ENCODE measurements at regions not wholly inside any gene's neighbourhood (a gene's known extent, or its start where the extent isn't known, plus 50 kb on each side); places are given as distances from the start of the nearest gene placed in this dataset.

GRCh38 chr4:132918096-132918495 is 231.0 kb upstream of the PCDH10 start:
- POLR2A ChIA-PET, result no interaction called here
- RAD21 ChIA-PET (ENCODE audit: low non-redundant PET in 1 of 2, low total read pairs in 2 of 2, uncharacterized antibody in 2 of 2, unreplicated experiment in 2 of 2), result no interaction called here
- Histone ChIP-seq H3K9me2 (ENCODE audit: insufficient read depth) (no peaks in the 10 kb centered on the region), H3K4me2 (ENCODE audit: low read length) (no peak overlapping the region), H3K4me1 (ENCODE audit: control insufficient read depth in 1 of 2, insufficient read depth in 2 of 2, low read length in 2 of 2) (no peaks in the 10 kb centered on the region), H2AFZ (ENCODE audit: low read depth, low read length, poor library complexity, severe bottlenecking) (no peak overlapping the region), H3K27ac (ENCODE audit: low read depth, low read length) (no peak overlapping the region), H4K20me1 (ENCODE audit: insufficient read depth) (no peaks in the 10 kb centered on the region), H3K9ac (ENCODE audit: low read length) (no peak overlapping the region), H3K79me2 (ENCODE audit: insufficient read depth, low read length) (no peaks in the 10 kb centered on the region), H3K27me3 (ENCODE audit: insufficient read depth, low read length) (no peaks in the 10 kb centered on the region), H3K9me3 (ENCODE audit: control insufficient read depth in 1 of 2, insufficient read depth in 1 of 2, low read depth in 1 of 2, low read length in 2 of 2) (no peaks in the 10 kb centered on the region), H3K4me3 (replicated peaks in 1 of 2; ENCODE audit: low read depth in 1 of 2, low read length in 2 of 2) (no peak overlapping the region), H3K36me3 (ENCODE audit: control insufficient read depth in 1 of 2, insufficient read depth in 2 of 2, low read length in 2 of 2) (no peaks in the 10 kb centered on the region)
- no peak for DNase-seq (ENCODE audit: low read depth, low spot score)
- BruUV-seq (replicated peaks), result no TSS peak
- CTCF ChIA-PET, result no interaction called here
- no peak for ATAC-seq
- TF ChIP-seq SRF (IDR thresholded peaks at IDR 0.05; ENCODE audit: low read depth) (no peak), YY1 (IDR thresholded peaks at IDR 0.05; ENCODE audit: extremely low read depth, insufficient replicate concordance, low read depth, low read length) (no peak)
- intact Hi-C loops (cut with micrococcal nuclease), result no loop called here

DNA sequence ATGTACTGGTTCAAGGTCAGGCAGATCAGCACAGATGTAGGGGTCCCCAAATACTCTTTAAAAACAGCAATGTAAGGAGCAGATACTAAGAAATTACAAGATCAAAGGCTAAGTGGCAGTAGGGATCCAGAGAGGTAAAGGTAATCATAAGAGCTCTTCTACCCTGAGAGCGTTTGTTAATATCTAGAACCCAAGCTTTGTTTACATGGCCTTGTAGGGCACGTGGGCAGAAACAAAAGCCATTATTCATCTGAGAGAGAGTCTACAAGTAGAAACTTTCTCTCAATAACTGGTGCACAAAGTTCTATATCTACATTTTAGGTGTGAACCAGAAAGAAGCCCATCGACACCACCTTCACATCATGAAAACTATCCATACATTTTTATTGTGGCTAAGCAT is 225.6 kb upstream of the PCDH10 start:
- no peaks in the 10 kb centered on the region for H3K27me3 ChIP-seq (ENCODE audit: insufficient read depth, low read length)
- H3K9me3 ChIP-seq (ENCODE audit: control insufficient read depth in 1 of 2, insufficient read depth in 1 of 2, low read depth in 1 of 2, low read length in 2 of 2), result no peaks in the 10 kb centered on the region
- ChIA-PET CTCF (no interaction called here), RAD21 (ENCODE audit: low non-redundant PET in 1 of 2, low total read pairs in 2 of 2, uncharacterized antibody in 2 of 2, unreplicated experiment in 2 of 2) (no interaction called here), POLR2A (no interaction called here)
- no peaks in the 10 kb centered on the region for H4K20me1 ChIP-seq (ENCODE audit: insufficient read depth)
- H2AFZ ChIP-seq (ENCODE audit: low read depth, low read length, poor library complexity, severe bottlenecking), result no peak overlapping the region
- no peak overlapping the region for H3K27ac ChIP-seq (ENCODE audit: low read depth, low read length)
- H3K4me1 ChIP-seq (ENCODE audit: control insufficient read depth in 1 of 2, insufficient read depth in 2 of 2, low read length in 2 of 2), result no peaks in the 10 kb centered on the region
- H3K79me2 ChIP-seq (ENCODE audit: insufficient read depth, low read length), result no peaks in the 10 kb centered on the region
- H3K36me3 ChIP-seq (ENCODE audit: control insufficient read depth in 1 of 2, insufficient read depth in 2 of 2, low read length in 2 of 2), result no peaks in the 10 kb centered on the region
- H3K4me3 ChIP-seq (replicated peaks in 1 of 2; ENCODE audit: low read depth in 1 of 2, low read length in 2 of 2), result no peak overlapping the region
- intact Hi-C loops (cut with micrococcal nuclease), result no loop called here
- H3K9me2 ChIP-seq (ENCODE audit: insufficient read depth), result no peaks in the 10 kb centered on the region
- DNase-seq (ENCODE audit: low read depth, low spot score), result no peak
- ATAC-seq, result no peak
- no TSS peak for BruUV-seq (replicated peaks)
- no peak overlapping the region for H3K9ac ChIP-seq (ENCODE audit: low read length)
- TF ChIP-seq JUND (IDR thresholded peaks at IDR 0.05) (no peak), EGR1 (IDR thresholded peaks at IDR 0.05; ENCODE audit: low read depth) (no peak), ELF1 (IDR thresholded peaks at IDR 0.05; ENCODE audit: borderline replicate concordance, low read depth) (no peak), CEBPB (IDR thresholded peaks at IDR 0.05; ENCODE audit: low read depth) (no peak), TCF7L2 (IDR thresholded peaks at IDR 0.05; ENCODE audit: borderline replicate concordance, extremely low read depth, insufficient read depth, insufficient read length) (no peak), ATF3 (IDR thresholded peaks at IDR 0.05) (no peak), FOSL1 (IDR thresholded peaks at IDR 0.05; ENCODE audit: low read depth) (no peak)
- TF ChIP-seq, protein P1, sequence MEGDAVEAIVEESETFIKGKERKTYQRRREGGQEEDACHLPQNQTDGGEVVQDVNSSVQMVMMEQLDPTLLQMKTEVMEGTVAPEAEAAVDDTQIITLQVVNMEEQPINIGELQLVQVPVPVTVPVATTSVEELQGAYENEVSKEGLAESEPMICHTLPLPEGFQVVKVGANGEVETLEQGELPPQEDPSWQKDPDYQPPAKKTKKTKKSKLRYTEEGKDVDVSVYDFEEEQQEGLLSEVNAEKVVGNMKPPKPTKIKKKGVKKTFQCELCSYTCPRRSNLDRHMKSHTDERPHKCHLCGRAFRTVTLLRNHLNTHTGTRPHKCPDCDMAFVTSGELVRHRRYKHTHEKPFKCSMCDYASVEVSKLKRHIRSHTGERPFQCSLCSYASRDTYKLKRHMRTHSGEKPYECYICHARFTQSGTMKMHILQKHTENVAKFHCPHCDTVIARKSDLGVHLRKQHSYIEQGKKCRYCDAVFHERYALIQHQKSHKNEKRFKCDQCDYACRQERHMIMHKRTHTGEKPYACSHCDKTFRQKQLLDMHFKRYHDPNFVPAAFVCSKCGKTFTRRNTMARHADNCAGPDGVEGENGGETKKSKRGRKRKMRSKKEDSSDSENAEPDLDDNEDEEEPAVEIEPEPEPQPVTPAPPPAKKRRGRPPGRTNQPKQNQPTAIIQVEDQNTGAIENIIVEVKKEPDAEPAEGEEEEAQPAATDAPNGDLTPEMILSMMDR (IDR thresholded peaks at IDR 0.05 in 2 of 3, conservative IDR thresholded peaks at IDR 0.05 in 1 of 3; ENCODE audit: borderline replicate concordance in 1 of 3, insufficient read depth in 1 of 3, low read depth in 2 of 3, low read length in 2 of 3), result no peak
- H3K4me2 ChIP-seq (ENCODE audit: low read length), result no peak overlapping the region
